ENCODE measurements at regions not wholly inside any gene's neighbourhood (a gene's known extent, or its start where the extent isn't known, plus 50 kb on each side); places are given as distances from the start of the nearest gene placed in this dataset.

- TF ChIP-seq RAD21 (CRISPR knock-in tag; conservative IDR thresholded peaks at IDR 0.05 in 1 of 2, IDR thresholded peaks at IDR 0.05 in 1 of 2) (no peak), FUS (optimal IDR thresholded peaks at IDR 0.05; ENCODE audit: low read depth, low read length) (no peak), AFF1 (IDR thresholded peaks at IDR 0.05; ENCODE audit: low read depth in 1 of 2, partially characterized antibody in 2 of 2) (no peak), MAZ (CRISPR knock-in tag; conservative IDR thresholded peaks at IDR 0.05 in 1 of 2, IDR thresholded peaks at IDR 0.05 in 1 of 2) (no peak)
Measured at GRCh38 chrX:27918799-27919198, 62.5 kb downstream of the DCAF8L1 start (continued).

GRCh38 chrX:27917713-27918500 lies 63.3 kb downstream of the DCAF8L1 start:
- no peaks in the 10 kb centered on the region for H4K20me1 ChIP-seq (replicated peaks; ENCODE audit: control insufficient read depth, insufficient read depth, low read length)
- DNase-seq (ENCODE audit: extremely low read depth in 1 of 4, low spot score in 3 of 4), result no peak
- no peaks in the 10 kb centered on the region for H3K79me2 ChIP-seq (ENCODE audit: control insufficient read depth, insufficient read depth, low read length)
- FAIRE-seq, result no peak
- TF ChIP-seq CBX2 (IDR thresholded peaks at IDR 0.05; ENCODE audit: insufficient read depth, low read length, poor library complexity, severe bottlenecking) (no peak), MAFG (tag; conservative IDR thresholded peaks at IDR 0.05) (no peak), ZFP36 (IDR thresholded peaks at IDR 0.05; ENCODE audit: low read depth, low read length, partially characterized antibody) (no peak), NRF1 (conservative IDR thresholded peaks at IDR 0.05 in 1 of 2, IDR thresholded peaks at IDR 0.05 in 1 of 2) (no peak), MBD1 (CRISPR knock-in tag; IDR thresholded peaks at IDR 0.05) (no peak), FOSL1 (tag; conservative IDR thresholded peaks at IDR 0.05) (no peak), GTF2A2 (tag; IDR thresholded peaks at IDR 0.05) (no peak), ZNF140 (CRISPR knock-in tag; IDR thresholded peaks at IDR 0.05) (no peak), SMC3 (conservative IDR thresholded peaks at IDR 0.05; ENCODE audit: insufficient read depth, low read depth, low read length) (no peak), FOXK2 (conservative IDR thresholded peaks at IDR 0.05 in 1 of 2, IDR thresholded peaks at IDR 0.05 in 1 of 2; ENCODE audit: low read depth in 2 of 2) (no peak)
- WGBS (ENCODE audit: insufficient coverage, low coverage, missing lambda C conversion rate), result 0% methylated on average over 6 of the region's 6 CpGs
- intact Hi-C loops (cut with micrococcal nuclease) (no loop called here), in situ Hi-C loops (cut with MboI) (no loop called here)
- no peaks in the 10 kb centered on the region for H3K27me3 ChIP-seq (ENCODE audit: control insufficient read depth in 2 of 2, insufficient read depth in 2 of 2, low read length in 2 of 2)
- ChIA-PET POLR2A (no interaction called here), CTCF (ENCODE audit: low intra/inter-chr PET ratio) (no interaction called here)
- H3K9ac ChIP-seq (ENCODE audit: insufficient read depth in 1 of 2, low read depth in 2 of 2, low read length in 2 of 2), result no peak overlapping the region
- no TSS peak for BruUV-seq (replicated peaks)
- no peak overlapping the region for H3K27ac ChIP-seq (ENCODE audit: extremely low read depth, low read depth, low read length)
- no peaks in the 10 kb centered on the region; the same call in 1 of the 2 replicates for H3K9me3 ChIP-seq (replicated peaks; ENCODE audit: control insufficient read depth, insufficient read depth, low read depth, low read length)
- H3K9me1 ChIP-seq (ENCODE audit: control insufficient read depth, insufficient read depth, low read length), result no peaks in the 10 kb centered on the region
- no peak overlapping the region for H2AFZ ChIP-seq (ENCODE audit: low read depth, low read length)
- no peak overlapping the region for H3K4me3 ChIP-seq
- no peak for ATAC-seq
- no peaks in the 10 kb centered on the region for H3K36me3 ChIP-seq (ENCODE audit: control insufficient read depth, insufficient read depth, low read length)
- no peaks in the 10 kb centered on the region for H3K4me1 ChIP-seq (replicated peaks in 1 of 2; ENCODE audit: control insufficient read depth in 2 of 2, insufficient read depth in 2 of 2, low read length in 2 of 2)
- no peak overlapping the region for H3K4me2 ChIP-seq (ENCODE audit: insufficient read depth, low read length)

Measured in K562 (cell line).